ENCODE measurements at regions not wholly inside any gene's neighbourhood (a gene's known extent, or its start where the extent isn't known, plus 50 kb on each side); places are given as distances from the start of the nearest gene placed in this dataset.
A peak's percentile ranks its signal among the peaks of the same experiment; 100 is the strongest.

DNA sequence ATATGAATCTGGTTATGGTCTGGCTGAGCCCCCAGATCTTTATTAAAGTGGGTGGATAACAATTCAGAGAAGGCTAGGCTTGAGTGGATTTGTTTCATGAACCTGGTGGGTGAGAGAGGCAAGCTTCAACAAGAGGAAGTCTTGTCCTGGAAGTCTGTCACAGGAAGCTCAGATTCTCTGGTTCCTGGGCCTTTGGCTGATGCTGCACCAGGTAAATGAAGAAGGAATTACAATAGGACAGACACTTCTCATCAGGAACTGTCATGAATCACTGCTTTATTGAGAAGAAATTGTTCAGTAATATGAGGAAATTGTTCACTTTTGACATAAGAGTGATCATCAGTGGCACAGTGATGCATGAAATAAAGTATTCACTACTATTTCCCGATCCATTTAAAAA lies 167.6 kb upstream of the ELL2 start:
- ATAC-seq: no peak
- intact Hi-C loops (cut with DNase I): no loop called here
- H3K27me3 ChIP-seq: no peaks in the 10 kb centered on the region
- H3K4me3 ChIP-seq: no peak overlapping the region
- no peak for FAIRE-seq
- H3K9me3 ChIP-seq: no peaks in the 10 kb centered on the region
- peaks cover 11 to 43% (median 19%) of the 10 kb centered on the region in 3 donors for H3K4me1 ChIP-seq
- H3K27ac ChIP-seq: no peak overlapping the region
- no peak for DNase-seq
- TF ChIP-seq, protein P1, sequence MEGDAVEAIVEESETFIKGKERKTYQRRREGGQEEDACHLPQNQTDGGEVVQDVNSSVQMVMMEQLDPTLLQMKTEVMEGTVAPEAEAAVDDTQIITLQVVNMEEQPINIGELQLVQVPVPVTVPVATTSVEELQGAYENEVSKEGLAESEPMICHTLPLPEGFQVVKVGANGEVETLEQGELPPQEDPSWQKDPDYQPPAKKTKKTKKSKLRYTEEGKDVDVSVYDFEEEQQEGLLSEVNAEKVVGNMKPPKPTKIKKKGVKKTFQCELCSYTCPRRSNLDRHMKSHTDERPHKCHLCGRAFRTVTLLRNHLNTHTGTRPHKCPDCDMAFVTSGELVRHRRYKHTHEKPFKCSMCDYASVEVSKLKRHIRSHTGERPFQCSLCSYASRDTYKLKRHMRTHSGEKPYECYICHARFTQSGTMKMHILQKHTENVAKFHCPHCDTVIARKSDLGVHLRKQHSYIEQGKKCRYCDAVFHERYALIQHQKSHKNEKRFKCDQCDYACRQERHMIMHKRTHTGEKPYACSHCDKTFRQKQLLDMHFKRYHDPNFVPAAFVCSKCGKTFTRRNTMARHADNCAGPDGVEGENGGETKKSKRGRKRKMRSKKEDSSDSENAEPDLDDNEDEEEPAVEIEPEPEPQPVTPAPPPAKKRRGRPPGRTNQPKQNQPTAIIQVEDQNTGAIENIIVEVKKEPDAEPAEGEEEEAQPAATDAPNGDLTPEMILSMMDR (IDR thresholded peaks at IDR 0.05): no peak
- WGBS, 2 donors: 97 to 98% methylated on average over 1 of the region's 1 CpG
- no peaks in the 10 kb centered on the region for H3K36me3 ChIP-seq

DNA sequence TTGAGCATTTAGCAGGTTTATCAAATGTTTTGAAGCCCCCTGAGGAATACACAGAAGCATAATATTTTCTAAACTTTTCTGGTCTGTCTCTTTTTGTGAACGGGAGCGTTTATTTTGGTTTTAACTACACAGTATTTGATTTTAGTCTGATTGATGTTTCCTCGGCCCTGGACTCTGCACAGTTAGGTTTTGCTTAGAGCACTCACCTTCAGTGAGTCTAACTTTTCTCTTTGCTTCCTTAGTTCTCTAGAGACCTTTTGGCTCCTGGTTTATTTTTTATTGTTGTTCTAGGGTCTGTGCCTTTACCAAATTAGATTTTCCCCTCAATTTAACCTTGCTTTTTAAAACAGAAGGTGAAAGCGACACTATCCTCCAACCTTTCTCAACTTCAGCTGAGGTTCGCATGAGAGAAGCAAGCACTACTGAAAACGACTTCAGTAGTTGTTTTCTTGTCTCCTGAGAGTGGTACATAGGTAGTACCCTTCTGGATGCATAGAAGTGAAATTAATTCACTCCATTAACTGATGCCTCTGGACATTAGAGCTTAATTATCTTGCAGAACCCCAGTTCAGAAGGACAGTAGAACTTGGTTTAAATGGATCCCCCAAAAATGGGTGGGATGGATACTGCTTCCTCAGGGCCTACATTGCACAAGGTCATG lies 166.7 kb upstream of the ELL2 start:
- FAIRE-seq (no peak), ATAC-seq (no peak)
- intact Hi-C loops (cut with DNase I): no loop called here

DNA sequence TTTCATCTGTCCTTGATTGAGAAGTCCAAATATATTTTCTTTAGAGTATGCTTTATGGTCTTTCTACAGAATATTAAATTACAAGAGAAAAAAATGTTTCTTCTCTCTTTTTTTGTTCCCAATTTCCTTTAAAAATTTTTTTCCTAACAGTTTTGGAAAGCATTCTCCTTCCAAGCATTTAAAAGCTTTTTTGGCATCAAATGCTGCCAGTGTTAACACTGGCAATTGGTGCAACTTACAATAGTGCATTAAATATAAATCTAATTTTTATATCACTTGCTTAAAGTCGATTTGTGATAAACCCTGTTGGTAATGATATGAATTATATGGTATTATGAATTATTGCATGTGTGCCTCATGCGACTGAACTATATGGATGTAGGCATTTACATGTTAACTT lies 165.9 kb upstream of the ELL2 start:
- WGBS, 2 donors: 66 to 73% methylated on average over 2 of the region's 2 CpGs
- Histone ChIP-seq H3K27ac (no peak overlapping the region), H3K4me1 (peaks cover 22 to 57% (median 27%) of the 10 kb centered on the region in 3 donors), H3K9me3 (no peaks in the 10 kb centered on the region), H3K27me3 (no peaks in the 10 kb centered on the region), H3K4me3 (no peak overlapping the region), H3K36me3 (no peaks in the 10 kb centered on the region)
- DNase-seq: no peak
- TF ChIP-seq, protein P1 (IDR thresholded peaks at IDR 0.05): no peak
- FAIRE-seq: no peak
- ATAC-seq: no peak
- intact Hi-C loops (cut with DNase I): no loop called here

More for the DNA sequence above, 166.7 kb upstream of the ELL2 start:
- no peak overlapping the region for H3K27ac ChIP-seq
- no peak for DNase-seq
- H3K36me3 ChIP-seq: no peaks in the 10 kb centered on the region
- TF ChIP-seq, protein P1 (IDR thresholded peaks at IDR 0.05): no peak
- WGBS, 2 donors: 65 to 68% methylated on average over 6 of the region's 6 CpGs
- H3K9me3 ChIP-seq: no peaks in the 10 kb centered on the region
- no peaks in the 10 kb centered on the region for H3K27me3 ChIP-seq
- H3K4me3 ChIP-seq: no peak overlapping the region
- H3K4me1 ChIP-seq: peaks cover 18 to 50% (median 19%) of the 10 kb centered on the region in 3 donors

DNA sequence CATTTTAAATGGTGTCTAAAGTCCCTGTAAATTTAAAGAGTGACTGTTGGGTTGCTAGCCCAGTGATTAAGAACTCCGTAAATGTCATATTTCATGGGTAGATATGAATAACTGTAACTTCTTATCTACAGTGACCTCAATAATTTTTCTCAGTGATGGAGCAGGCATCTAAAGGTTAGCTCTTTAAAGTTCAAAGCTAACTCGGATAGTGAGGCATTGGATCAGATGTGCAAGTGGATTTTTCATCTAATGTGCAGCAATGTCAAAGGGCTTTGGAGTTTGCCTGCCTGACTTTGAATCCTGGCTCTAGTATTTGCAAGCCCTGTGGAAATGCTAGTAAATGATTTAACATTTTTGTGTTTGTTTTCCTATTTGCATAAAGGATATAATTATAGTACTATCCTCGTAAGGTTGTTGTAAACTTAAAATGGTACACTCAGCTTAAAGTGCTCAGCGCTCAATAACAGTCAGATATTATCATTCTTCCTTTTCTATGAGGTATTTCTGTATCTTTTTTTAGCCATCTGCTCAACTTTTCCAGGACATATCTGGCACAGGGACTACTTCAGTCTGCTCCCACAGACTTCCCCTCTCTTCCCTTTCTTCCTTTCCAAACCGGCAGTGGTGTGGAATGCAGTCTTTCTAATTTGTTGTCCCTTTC lies 163.7 kb upstream of the ELL2 start:
- peak overlapping the region in 2 of 4 donors; percentile 63 to 65 for H3K27ac ChIP-seq
- intact Hi-C loops (cut with DNase I): no loop called here
- TF ChIP-seq, protein P1 (IDR thresholded peaks at IDR 0.05): no peak
- FAIRE-seq: no peak
- no peaks in the 10 kb centered on the region for H3K27me3 ChIP-seq
- no peaks in the 10 kb centered on the region for H3K36me3 ChIP-seq
- H3K9me3 ChIP-seq: no peaks in the 10 kb centered on the region
- peak overlapping the region in 1 of 4 donors; percentile 9 for H3K4me3 ChIP-seq
- DNase-seq: no peak
- H3K4me1 ChIP-seq: peaks cover 28 to 66% (median 32%) of the 10 kb centered on the region in 3 donors
- WGBS, 2 donors: 8 to 10% methylated on average over 5 of the region's 5 CpGs
- peak; percentile 51 to 75 (median 64) for ATAC-seq

DNA sequence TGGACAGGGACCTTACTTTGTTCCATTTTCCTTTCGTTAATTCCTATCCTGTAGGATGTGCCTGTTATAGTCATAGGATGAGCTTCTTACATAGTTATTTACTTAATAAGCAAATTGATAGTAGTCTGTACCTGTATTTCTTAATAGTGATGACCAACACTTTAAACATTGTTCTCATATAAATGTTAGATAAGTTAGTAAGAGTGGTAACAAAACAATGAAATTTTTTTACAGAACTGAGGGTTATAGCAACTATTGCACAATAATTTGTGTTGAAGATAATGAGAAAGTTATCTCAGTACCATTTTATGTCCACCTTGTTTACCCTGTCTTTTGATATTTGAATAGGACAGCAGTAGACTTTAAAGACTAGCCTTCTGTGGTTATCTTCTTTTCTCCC lies 162.9 kb upstream of the ELL2 start:
- no peak for ATAC-seq
- 79 to 86% methylated on average over 1 of the region's 1 CpG for WGBS, 2 donors
- H3K4me3 ChIP-seq: no peak overlapping the region
- FAIRE-seq: peak; percentile 26
- no peaks in the 10 kb centered on the region for H3K9me3 ChIP-seq
- H3K36me3 ChIP-seq: no peaks in the 10 kb centered on the region
- intact Hi-C loops (cut with DNase I): no loop called here
- TF ChIP-seq, protein P1 (IDR thresholded peaks at IDR 0.05): no peak
- H3K27ac ChIP-seq: peak overlapping the region in 1 of 4 donors; percentile 24
- H3K4me1 ChIP-seq: peaks cover 32 to 67% (median 35%) of the 10 kb centered on the region in 3 donors
- DNase-seq: no peak
- H3K27me3 ChIP-seq: no peaks in the 10 kb centered on the region

All from pancreas (tissue), 10 donors.